HUES64 (cell line): ENCODE measurements at regions not wholly inside any gene's neighbourhood (a gene's known extent, or its start where the extent isn't known, plus 50 kb on each side); places are given as distances from the start of the nearest gene placed in this dataset.

ENCODE experiments used
- H3K27ac ChIP-seq: 2 replicates; pipeline ENCODE4 v1.7.0; 2013; ENCODE audit warnings: low read depth, low read length, inconsistent platforms
- H3K27me3 ChIP-seq: 2 replicates; pipeline ENCODE4 v1.6.1; 2013; ENCODE audit warnings: mild to moderate bottlenecking, low read length; ENCODE audit not compliant: insufficient read depth
- H3K36me3 ChIP-seq: 2 replicates; pipeline ENCODE4 v1.6.1; 2013; ENCODE audit warnings: mild to moderate bottlenecking, low read length; ENCODE audit not compliant: insufficient read depth
- H3K4me1 ChIP-seq: 2 replicates; pipeline ENCODE4 v1.6.1; 2013; ENCODE audit warnings: mild to moderate bottlenecking, low read length, moderate library complexity; ENCODE audit not compliant: insufficient read depth
- H3K4me3 ChIP-seq: 2 replicates; pipeline ENCODE4 v1.5.1; 2013; ENCODE audit warnings: mild to moderate bottlenecking, low read length, moderate library complexity
- H3K9ac ChIP-seq: 2 replicates; pipeline ENCODE4 v1.6.1; 2013; ENCODE audit warnings: mild to moderate bottlenecking, low read depth, low read length
- H3K9me3 ChIP-seq: 2 replicates; pipeline ENCODE4 v1.6.1; 2013; ENCODE audit warnings: low read depth, low read length; ENCODE audit not compliant: insufficient read depth
- WGBS: fragments of 150-250, 120-280 bp; methylation state at CpG from one replicate; pipeline ENCODE4 v1.1.7; 2013; ENCODE audit warnings: missing lambda C conversion rate; 5-methylcytosine and 5-hydroxymethylcytosine counted together

DNA sequence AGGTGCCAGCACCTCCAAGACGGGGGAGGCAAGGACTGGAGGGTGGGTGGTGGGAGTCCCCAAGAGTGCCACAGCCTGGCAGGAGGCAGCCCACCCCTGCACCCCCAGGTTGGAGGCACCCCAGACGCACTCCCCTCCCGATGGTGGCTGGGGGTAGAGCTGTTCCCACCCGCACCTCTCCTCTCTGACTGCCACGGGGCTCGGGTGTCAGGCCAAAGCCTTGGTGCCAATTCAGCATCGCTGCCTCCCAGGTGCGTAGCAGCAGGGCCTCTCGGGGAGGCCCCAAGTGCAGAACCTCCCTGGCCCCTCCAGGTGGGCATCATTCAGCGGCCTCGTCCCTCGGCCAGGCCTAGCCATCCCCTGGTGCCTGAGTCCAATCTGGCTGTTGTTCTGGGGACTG lies 81.1 kb downstream of the ENGASE start:
- Histone ChIP-seq H3K27me3 (no peaks in the 10 kb centered on the region), H3K9ac (no peak overlapping the region), H3K4me3 (no peak overlapping the region), H3K4me1 (0 out of 2 replicates have a peak, but pooled peaks cover 6% of the 10 kb centered on the region), H3K27ac (no peak overlapping the region), H3K9me3 (no peaks in the 10 kb centered on the region), H3K36me3 (no peaks in the 10 kb centered on the region)
- WGBS, result 90% methylated on average over 12 of the region's 12 CpGs

DNA sequence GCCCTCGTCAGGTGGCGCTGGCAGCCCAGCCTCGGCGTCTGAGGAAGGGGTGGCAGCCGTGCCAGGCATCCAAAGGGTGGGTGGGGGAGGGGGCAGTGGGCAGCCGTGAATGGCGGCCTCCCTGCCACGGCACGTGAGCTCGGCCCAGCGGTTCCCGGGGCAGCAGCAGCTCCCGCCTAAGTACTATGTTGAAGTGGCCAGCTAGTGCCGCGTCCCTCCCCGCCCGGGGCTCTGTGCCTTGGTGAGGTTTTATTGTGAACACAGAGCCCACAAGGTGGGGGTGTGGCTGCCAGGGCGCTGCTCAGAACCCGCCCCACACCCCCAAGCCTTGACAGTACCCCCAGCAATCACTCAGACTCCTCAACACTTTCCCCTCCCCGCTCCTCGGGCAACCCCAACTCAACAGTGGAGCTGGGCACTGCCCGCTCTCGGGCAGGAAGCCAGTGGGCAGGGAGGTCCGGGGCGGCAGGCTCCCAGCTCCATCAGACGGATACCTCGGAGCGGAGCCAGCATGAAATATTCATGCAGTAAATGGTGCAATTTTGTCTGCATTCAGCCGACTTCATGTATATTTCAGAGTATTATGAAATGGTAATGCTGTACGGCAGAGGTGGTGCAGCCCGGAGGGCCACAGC lies 80.4 kb downstream of the ENGASE start:
- Histone ChIP-seq H3K27ac (no peak overlapping the region), H3K27me3 (no peaks in the 10 kb centered on the region), H3K4me3 (no peak overlapping the region), H3K9ac (no peak overlapping the region), H3K4me1 (0 out of 2 replicates have a peak, but pooled peaks cover 6% of the 10 kb centered on the region), H3K36me3 (no peaks in the 10 kb centered on the region), H3K9me3 (no peaks in the 10 kb centered on the region)
- WGBS, result 93% methylated on average over 31 of the region's 31 CpGs

- 88% methylated on average over 14 of the region's 14 CpGs for WGBS
These were observed 79.8 kb downstream of the ENGASE start for GRCh38 chr17:79154446-79154845.

DNA sequence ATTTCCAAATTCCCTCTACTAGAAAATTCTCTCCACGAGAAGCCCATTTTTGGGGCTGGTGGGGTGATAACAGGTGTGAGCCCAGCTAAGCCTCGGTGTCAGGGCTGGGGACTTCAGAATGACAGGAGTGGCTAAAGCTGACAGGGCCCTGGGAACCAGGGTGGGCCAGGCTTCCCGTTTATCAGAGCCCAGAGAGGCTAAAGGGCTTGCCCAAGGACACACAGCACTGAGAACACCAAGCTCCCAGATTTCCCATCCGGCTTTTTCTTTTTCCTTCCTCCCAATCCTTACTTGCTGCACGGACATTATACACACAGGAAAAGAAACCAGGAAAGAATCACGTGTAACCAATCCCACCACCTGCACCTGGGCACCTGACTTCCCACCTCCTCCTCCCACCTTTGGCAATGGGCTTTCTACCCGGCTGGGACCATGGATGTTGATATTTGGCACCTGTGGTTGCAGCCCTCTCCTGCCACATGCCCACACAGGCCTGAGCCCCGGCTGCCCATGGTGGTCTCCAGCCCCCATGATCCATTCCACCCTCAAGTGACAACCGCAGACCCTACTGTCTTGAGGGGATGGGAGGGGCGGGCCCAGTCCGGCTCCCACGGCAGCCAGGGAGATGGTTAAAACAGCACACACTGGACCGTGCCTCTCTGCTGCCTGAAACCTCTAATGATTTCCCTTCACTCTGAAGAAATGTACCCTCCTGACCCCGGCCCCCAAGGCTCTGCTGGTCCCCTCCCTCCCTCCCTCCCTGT lies 78.9 kb downstream of the ENGASE start:
- WGBS, result 88% methylated on average over 14 of the region's 14 CpGs
- Histone ChIP-seq H3K36me3 (no peaks in the 10 kb centered on the region), H3K9ac (no peak overlapping the region), H3K27me3 (no peaks in the 10 kb centered on the region), H3K4me3 (no peak overlapping the region), H3K4me1 (0 out of 2 replicates have a peak, but pooled peaks cover 6% of the 10 kb centered on the region), H3K9me3 (no peaks in the 10 kb centered on the region), H3K27ac (no peak overlapping the region)

More at GRCh38 chr17:79154446-79154845, 79.8 kb downstream of the ENGASE start:
- Histone ChIP-seq H3K9me3 (no peaks in the 10 kb centered on the region), H3K27me3 (no peaks in the 10 kb centered on the region), H3K4me3 (no peak overlapping the region), H3K9ac (no peak overlapping the region), H3K27ac (no peak overlapping the region), H3K36me3 (no peaks in the 10 kb centered on the region), H3K4me1 (0 out of 2 replicates have a peak, but pooled peaks cover 6% of the 10 kb centered on the region)

- 53% methylated on average over 16 of the region's 16 CpGs for WGBS
- H3K4me1 ChIP-seq, result 0 out of 2 replicates have a peak, but pooled peaks cover 6% of the 10 kb centered on the region
- no peak overlapping the region for H3K4me3 ChIP-seq
- H3K27ac ChIP-seq, result no peak overlapping the region
- H3K27me3 ChIP-seq, result no peaks in the 10 kb centered on the region
- no peak overlapping the region for H3K9ac ChIP-seq
- no peaks in the 10 kb centered on the region for H3K36me3 ChIP-seq
- H3K9me3 ChIP-seq, result no peaks in the 10 kb centered on the region
These were observed 78.0 kb downstream of the ENGASE start for GRCh38 chr17:79152636-79153035.

- H3K9ac ChIP-seq, result no peak overlapping the region
- 61% methylated on average over 13 of the region's 13 CpGs for WGBS
- H3K9me3 ChIP-seq, result no peaks in the 10 kb centered on the region
- H3K27ac ChIP-seq, result no peak overlapping the region
- H3K27me3 ChIP-seq, result no peaks in the 10 kb centered on the region
- H3K4me1 ChIP-seq, result 0 out of 2 replicates have a peak, but pooled peaks cover 6% of the 10 kb centered on the region
- H3K36me3 ChIP-seq, result no peaks in the 10 kb centered on the region
- H3K4me3 ChIP-seq, result no peak overlapping the region
These were observed 77.5 kb downstream of the ENGASE start for GRCh38 chr17:79152110-79152509.

- H3K9me3 ChIP-seq, result no peaks in the 10 kb centered on the region
- no peaks in the 10 kb centered on the region for H3K36me3 ChIP-seq
- 0 out of 2 replicates have a peak, but pooled peaks cover 6% of the 10 kb centered on the region for H3K4me1 ChIP-seq
- no peak overlapping the region for H3K9ac ChIP-seq
- H3K27me3 ChIP-seq, result no peaks in the 10 kb centered on the region
- WGBS, result 90% methylated on average over 19 of the region's 19 CpGs
- no peak overlapping the region for H3K4me3 ChIP-seq
- no peak overlapping the region for H3K27ac ChIP-seq
These were observed 76.2 kb downstream of the ENGASE start for GRCh38 chr17:79150799-79151198.

GRCh38 chr17:79150035-79150733 lies 75.6 kb downstream of the ENGASE start:
- Histone ChIP-seq H3K9ac (no peak overlapping the region), H3K36me3 (no peaks in the 10 kb centered on the region), H3K4me3 (no peak overlapping the region), H3K4me1 (0 out of 2 replicates have a peak, but pooled peaks cover 6% of the 10 kb centered on the region), H3K27ac (no peak overlapping the region), H3K9me3 (no peaks in the 10 kb centered on the region), H3K27me3 (no peaks in the 10 kb centered on the region)
- WGBS, result 91% methylated on average over 14 of the region's 14 CpGs

DNA sequence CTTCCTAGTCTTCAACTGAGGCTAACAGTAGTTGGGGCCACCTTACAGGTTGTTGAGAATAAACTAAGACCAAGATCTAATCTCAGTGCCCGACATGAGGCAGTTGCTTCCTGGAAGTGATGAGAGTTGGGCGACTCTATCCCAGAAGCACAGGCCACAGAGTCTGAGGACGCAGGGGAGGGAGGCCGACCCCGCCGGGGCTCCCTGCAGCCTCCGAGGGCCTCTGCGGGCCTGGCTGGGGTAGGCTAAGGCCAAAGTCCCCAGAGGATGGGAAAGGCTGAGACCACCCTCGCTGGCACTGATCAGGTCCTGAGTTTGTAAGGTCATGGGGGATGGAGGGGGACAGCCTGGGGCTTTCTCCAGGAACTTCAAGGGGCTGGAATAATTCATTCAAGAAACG lies 74.0 kb downstream of the ENGASE start:
- Histone ChIP-seq H3K27me3 (no peaks in the 10 kb centered on the region), H3K9me3 (no peaks in the 10 kb centered on the region), H3K4me1 (0 out of 2 replicates have a peak, but pooled peaks cover 6% of the 10 kb centered on the region), H3K4me3 (no peak overlapping the region), H3K27ac (no peak overlapping the region), H3K9ac (no peak overlapping the region), H3K36me3 (no peaks in the 10 kb centered on the region)
- 91% methylated on average over 10 of the region's 10 CpGs for WGBS

- no peak overlapping the region for H3K27ac ChIP-seq
- no peaks in the 10 kb centered on the region for H3K9me3 ChIP-seq
- H3K9ac ChIP-seq, result no peak overlapping the region
- H3K4me3 ChIP-seq, result no peak overlapping the region
- no peaks in the 10 kb centered on the region for H3K27me3 ChIP-seq
- H3K4me1 ChIP-seq, result 0 out of 2 replicates have a peak, but pooled peaks cover 6% of the 10 kb centered on the region
- no peaks in the 10 kb centered on the region for H3K36me3 ChIP-seq
- WGBS, result 92% methylated on average over 19 of the region's 19 CpGs
These were observed 73.3 kb downstream of the ENGASE start for GRCh38 chr17:79147746-79148506.
